HepG2 (cell line): ENCODE measurements at regions not wholly inside any gene's neighbourhood (a gene's known extent, or its start where the extent isn't known, plus 50 kb on each side); places are given as distances from the start of the nearest gene placed in this dataset.

ENCODE experiments used
- EP300 ChIP-seq, 3 experiments: sonication (generic) in 1 of 3; formaldehyde crosslinking in 1 of 3; IDR thresholded peaks; 2 replicates each; pipeline versions ENCODE4 v1.5.1 to v1.6.1; 2011 to 2020; ENCODE audit warnings: low read depth in 2 of 3, low read length in 2 of 3, borderline replicate concordance in 1 of 3, improper control_type of control experiment in 1 of 3, mild to moderate bottlenecking in 1 of 3, missing genetic modification reagents in 1 of 3, moderate library complexity in 1 of 3
- JUN ChIP-seq: sonication (generic); formaldehyde crosslinking; IDR thresholded peaks from 2 replicates; pipeline ENCODE4 v1.4.0; 2020; ENCODE audit warnings: mild to moderate bottlenecking, missing genetic modification reagents
- NFIC ChIP-seq: IDR thresholded peaks from 2 replicates; pipeline ENCODE4 v1.6.1; 2012; ENCODE audit warnings: mild to moderate bottlenecking, low read length, inconsistent platforms
- POLR2AphosphoS5 ChIP-seq: IDR thresholded peaks from 2 replicates; pipeline ENCODE4 v1.6.1; 2012; ENCODE audit warnings: low read depth, low read length
- RBAK ChIP-seq: sonication (generic); formaldehyde crosslinking; IDR thresholded peaks from 2 replicates; pipeline ENCODE4 v1.5.1; 2020; ENCODE audit warnings: mild to moderate bottlenecking, missing genetic modification reagents
- TAF1 ChIP-seq: sonication (generic); formaldehyde crosslinking; IDR thresholded peaks from 2 replicates; pipeline ENCODE4 v1.4.0; 2020; ENCODE audit warnings: missing genetic modification reagents
- ZNF232 ChIP-seq: sonication (generic); formaldehyde crosslinking; IDR thresholded peaks from 2 replicates; pipeline ENCODE4 v1.4.0; 2020; ENCODE audit warnings: missing genetic modification reagents, borderline replicate concordance
- ZNF253 ChIP-seq: sonication (generic); formaldehyde crosslinking; IDR thresholded peaks from 2 replicates; pipeline ENCODE4 v1.8.0; 2022; ENCODE audit warnings: mild to moderate bottlenecking, missing genetic modification reagents, borderline replicate concordance
- TF ChIP-seq, protein P1 (sequence below): sonication (generic); formaldehyde crosslinking; IDR thresholded peaks from 2 replicates; pipeline ENCODE4 v1.5.0; 2020; ENCODE audit warnings: mild to moderate bottlenecking, missing genetic modification reagents, moderate library complexity
- TF ChIP-seq, protein P2 (sequence below): sonication (generic); formaldehyde crosslinking; IDR thresholded peaks from 2 replicates; pipeline ENCODE4 v1.9.0; 2021; ENCODE audit warnings: missing genetic modification reagents, borderline replicate concordance
- TF ChIP-seq, protein P3 (sequence below): IDR thresholded peaks from 2 replicates; pipeline ENCODE4 v1.6.1; 2012; ENCODE audit warnings: inconsistent platforms

DNA sequence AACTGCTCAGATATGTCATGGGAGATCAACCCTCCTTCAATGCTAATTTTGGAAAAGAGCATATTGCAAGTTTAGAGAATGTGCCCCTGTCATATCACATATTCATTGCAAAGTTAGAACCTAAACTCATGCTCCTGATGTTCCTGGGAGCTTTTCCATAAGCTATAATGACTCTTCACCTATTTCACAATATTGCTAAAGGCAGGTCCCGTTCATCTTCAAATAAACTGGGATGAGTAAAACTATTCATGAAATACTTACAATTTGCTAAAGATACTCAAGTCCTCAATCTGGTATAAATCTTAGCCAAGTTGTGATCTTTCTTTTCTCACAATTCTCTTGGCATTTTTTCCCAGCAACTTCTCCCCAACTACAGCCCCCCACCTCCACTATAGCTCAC, 121.7 kb upstream of the TNFAIP3 start:
- TF ChIP-seq TAF1 (no peak), JUN (CRISPR knock-in tag) (no peak), ZNF232 (CRISPR knock-in tag) (no peak), EP300 (IDR thresholded peaks at IDR 0.05; ENCODE audit: low read depth in 2 of 2, low read length in 2 of 2) (no peak), EP300 (CRISPR knock-in tag; IDR thresholded peaks at IDR 0.05; ENCODE audit: borderline replicate concordance) (no peak), POLR2AphosphoS5 (no peak), ZNF253 (CRISPR knock-in tag) (no peak), NFIC (no peak), RBAK (no peak)
- TF ChIP-seq, protein P1, sequence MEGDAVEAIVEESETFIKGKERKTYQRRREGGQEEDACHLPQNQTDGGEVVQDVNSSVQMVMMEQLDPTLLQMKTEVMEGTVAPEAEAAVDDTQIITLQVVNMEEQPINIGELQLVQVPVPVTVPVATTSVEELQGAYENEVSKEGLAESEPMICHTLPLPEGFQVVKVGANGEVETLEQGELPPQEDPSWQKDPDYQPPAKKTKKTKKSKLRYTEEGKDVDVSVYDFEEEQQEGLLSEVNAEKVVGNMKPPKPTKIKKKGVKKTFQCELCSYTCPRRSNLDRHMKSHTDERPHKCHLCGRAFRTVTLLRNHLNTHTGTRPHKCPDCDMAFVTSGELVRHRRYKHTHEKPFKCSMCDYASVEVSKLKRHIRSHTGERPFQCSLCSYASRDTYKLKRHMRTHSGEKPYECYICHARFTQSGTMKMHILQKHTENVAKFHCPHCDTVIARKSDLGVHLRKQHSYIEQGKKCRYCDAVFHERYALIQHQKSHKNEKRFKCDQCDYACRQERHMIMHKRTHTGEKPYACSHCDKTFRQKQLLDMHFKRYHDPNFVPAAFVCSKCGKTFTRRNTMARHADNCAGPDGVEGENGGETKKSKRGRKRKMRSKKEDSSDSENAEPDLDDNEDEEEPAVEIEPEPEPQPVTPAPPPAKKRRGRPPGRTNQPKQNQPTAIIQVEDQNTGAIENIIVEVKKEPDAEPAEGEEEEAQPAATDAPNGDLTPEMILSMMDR = no peak
- TF ChIP-seq, protein P2, sequence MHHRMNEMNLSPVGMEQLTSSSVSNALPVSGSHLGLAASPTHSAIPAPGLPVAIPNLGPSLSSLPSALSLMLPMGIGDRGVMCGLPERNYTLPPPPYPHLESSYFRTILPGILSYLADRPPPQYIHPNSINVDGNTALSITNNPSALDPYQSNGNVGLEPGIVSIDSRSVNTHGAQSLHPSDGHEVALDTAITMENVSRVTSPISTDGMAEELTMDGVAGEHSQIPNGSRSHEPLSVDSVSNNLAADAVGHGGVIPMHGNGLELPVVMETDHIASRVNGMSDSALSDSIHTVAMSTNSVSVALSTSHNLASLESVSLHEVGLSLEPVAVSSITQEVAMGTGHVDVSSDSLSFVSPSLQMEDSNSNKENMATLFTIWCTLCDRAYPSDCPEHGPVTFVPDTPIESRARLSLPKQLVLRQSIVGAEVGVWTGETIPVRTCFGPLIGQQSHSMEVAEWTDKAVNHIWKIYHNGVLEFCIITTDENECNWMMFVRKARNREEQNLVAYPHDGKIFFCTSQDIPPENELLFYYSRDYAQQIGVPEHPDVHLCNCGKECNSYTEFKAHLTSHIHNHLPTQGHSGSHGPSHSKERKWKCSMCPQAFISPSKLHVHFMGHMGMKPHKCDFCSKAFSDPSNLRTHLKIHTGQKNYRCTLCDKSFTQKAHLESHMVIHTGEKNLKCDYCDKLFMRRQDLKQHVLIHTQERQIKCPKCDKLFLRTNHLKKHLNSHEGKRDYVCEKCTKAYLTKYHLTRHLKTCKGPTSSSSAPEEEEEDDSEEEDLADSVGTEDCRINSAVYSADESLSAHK (CRISPR knock-in tag) = no peak
- TF ChIP-seq, protein P3, sequence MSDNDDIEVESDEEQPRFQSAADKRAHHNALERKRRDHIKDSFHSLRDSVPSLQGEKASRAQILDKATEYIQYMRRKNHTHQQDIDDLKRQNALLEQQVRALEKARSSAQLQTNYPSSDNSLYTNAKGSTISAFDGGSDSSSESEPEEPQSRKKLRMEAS = no peak
